Heart right ventricle (tissue), 16 donors: ENCODE measurements at regions not wholly inside any gene's neighbourhood (a gene's known extent, or its start where the extent isn't known, plus 50 kb on each side); places are given as distances from the start of the nearest gene placed in this dataset.
A peak's percentile ranks its signal among the peaks of the same experiment; 100 is the strongest.

ENCODE experiments used
- ATAC-seq, 8 donors: fragments of 200-7000 bp; cut with Tn5 transposase; one replicate each; pipeline ENCODE4 v1.9.1; 2020; ENCODE audit warnings: mild to moderate bottlenecking in 8 of 8, moderate library complexity in 8 of 8, moderate number of reproducible peaks in 1 of 8
- DNase-seq, 2 donors: peaks; one replicate each; pipeline ENCODE4 v3.0.0-alpha.2; 2020
- H3K27ac ChIP-seq, 10 donors: fragments of 200-600 bp; sonication (generic) in 2 of 10; one replicate each; pipeline versions ENCODE4 v1.5.0 to v1.8.0; 2020 to 2022; ENCODE audit warnings: mild to moderate bottlenecking in 3 of 10
- H3K27me3 ChIP-seq, 7 donors: fragments of 200-600 bp; one replicate each; pipeline ENCODE4 v1.8.0; 2021 to 2022; ENCODE audit warnings: mild to moderate bottlenecking in 2 of 7
- H3K36me3 ChIP-seq, 9 donors: fragments of 200-600 bp; sonication (generic) in 1 of 9; one replicate each; pipeline versions ENCODE4 v1.5.0 to v1.8.0; 2020 to 2022; ENCODE audit warnings: mild to moderate bottlenecking in 2 of 9
- H3K4me1 ChIP-seq, 9 donors: fragments of 200-600 bp; sonication (generic) in 1 of 9; one replicate each; pipeline versions ENCODE4 v1.5.0 to v1.8.0; 2020 to 2022; ENCODE audit warnings: mild to moderate bottlenecking in 4 of 9
- H3K4me3 ChIP-seq, 10 donors: fragments of 200-600 bp; sonication (generic) in 2 of 10; one replicate each; pipeline versions ENCODE4 v1.5.0 to v1.8.0; 2020 to 2022; ENCODE audit warnings: mild to moderate bottlenecking in 7 of 10, moderate library complexity in 2 of 10
- H3K9me3 ChIP-seq, 11 donors: fragments of 200-600 bp in 10 of 11; sonication (generic) in 2 of 11; one replicate each; pipeline versions ENCODE4 v1.5.0 to v1.8.0; 2013 to 2022; ENCODE audit warnings: mild to moderate bottlenecking in 2 of 11, control low read depth in 1 of 11, moderate library complexity in 1 of 11
- CTCF ChIP-seq, 9 donors: fragments of 200-600 bp; sonication (generic) in 2 of 9; IDR thresholded peaks; one replicate each; pipeline versions ENCODE4 v1.5.0 to v1.8.0; 2021 to 2022; ENCODE audit warnings: antibody characterized with exemption in 9 of 9, mild to moderate bottlenecking in 5 of 9, moderate library complexity in 1 of 9
- WGBS, 2 donors: extraction: QIAGEN DNeasy Blood & Tissue Kit; methylation state at CpG; one replicate each; pipeline ENCODE4 v1.1.7; 2013; ENCODE audit warnings: inconsistent platforms in 1 of 2; 5-methylcytosine and 5-hydroxymethylcytosine counted together
- intact Hi-C, 10 donors: fragments of 100-400 bp; cut with DNase I; formaldehyde crosslinking; loops; one replicate each; pipeline versions ENCODE4 v1.11.1 to v1.14.2; 2022
- donor health status: Arrhythmogenic right ventricular cardiomyopathy.
- donor health status: ischemic (EF 13 %, LVEDD 7.1; RV severe dilation, severe dysfunction).
- donor health status: healthy with polysubstance abuse.
- donor health status: DM: no; HTN: yes; CAD: no.
- donor health status: DM: no; HTN: no; CAD: no.
- donor health status: ischemic (EF 25% LVEDD 6.9; RV normal size, moderate dysfunction).
- donor health status: ischemic (EF 25% LVEDD 5.7; RV mildly dilated, moderate dysfunction).
- donor health status: healthy.
- donor health status: DM: yes; HTN: yes; CAD: no.
- donor health status: Ischemic cardiomyopathy.
- donor health status: ischemic (EF 35%, LVEDD 5.7; RV mildly dilated, moderate dysfunction).
- donor health status: nonischemic (EF 11% LVEDD 7.7; RV severe dilation, severe dysfunction).
- donor health status: DM: yes; HTN: yes; CAD: no.
- donor health status: PGD.
- donor health status: ischemic (EF 29% LVEDD 5.4; RV normal size, mild dysfunction).
- donor health status: nonischemic (EF 23%, LVEDD 6.1; RV moderate dilation, normal function).

- no peaks in the 10 kb centered on the region for H3K27me3 ChIP-seq
- no peak for ATAC-seq
- H3K4me1 ChIP-seq, result peaks cover 0 to 4% (median 0%) of the 10 kb centered on the region in 9 donors
- no peak for TF ChIP-seq CTCF (IDR thresholded peaks at IDR 0.05)
- H3K9me3 ChIP-seq, result no peaks in the 10 kb centered on the region
- no peak overlapping the region for H3K27ac ChIP-seq
- 74 to 79% methylated on average over 8 of the region's 8 CpGs for WGBS, 2 donors
- DNase-seq, result no peak
- intact Hi-C loops, result no loop called here
- H3K4me3 ChIP-seq, result no peak overlapping the region
- no peaks in the 10 kb centered on the region for H3K36me3 ChIP-seq
Observed at GRCh38 chr15:31463521-31464102, 137.0 kb downstream of the KLF13 start.

- DNase-seq (peak in 1 of 2 donors; percentile 1), ATAC-seq (no peak)
- Histone ChIP-seq H3K27ac (no peak overlapping the region), H3K27me3 (peaks cover 0 to under 1% (median 0%) of the 10 kb centered on the region in 7 donors), H3K4me1 (peaks cover 0 to 4% (median 0%) of the 10 kb centered on the region in 9 donors), H3K36me3 (no peaks in the 10 kb centered on the region), H3K9me3 (no peaks in the 10 kb centered on the region), H3K4me3 (no peak overlapping the region)
- WGBS, 2 donors, result 77 to 79% methylated on average over 13 of the region's 13 CpGs
- intact Hi-C loops, result no loop called here
- no peak for TF ChIP-seq CTCF (IDR thresholded peaks at IDR 0.05)
Observed at GRCh38 chr15:31464216-31465082, 137.8 kb downstream of the KLF13 start.

- H3K4me3 ChIP-seq, result no peak overlapping the region
- DNase-seq (peak in 1 of 2 donors; percentile 1), ATAC-seq (no peak)
- H3K9me3 ChIP-seq, result no peaks in the 10 kb centered on the region
- H3K27me3 ChIP-seq, result peaks cover 0 to 3% (median 0%) of the 10 kb centered on the region in 7 donors
- peaks cover 0 to 4% (median 0%) of the 10 kb centered on the region in 9 donors for H3K4me1 ChIP-seq
- no peak for TF ChIP-seq CTCF (IDR thresholded peaks at IDR 0.05)
- no peaks in the 10 kb centered on the region for H3K36me3 ChIP-seq
- H3K27ac ChIP-seq, result no peak overlapping the region
- WGBS, 2 donors, result 68 to 85% methylated on average over 10 of the region's 10 CpGs
- intact Hi-C loops, result no loop called here
Observed at GRCh38 chr15:31465083-31465955, 138.7 kb downstream of the KLF13 start.

GRCh38 chr15:31467361-31467760, 140.7 kb downstream of the KLF13 start:
- intact Hi-C loops, result no loop called here

More at GRCh38 chr15:31467361-31467760, 140.7 kb downstream of the KLF13 start:
- H3K4me1 ChIP-seq, result peaks cover 0 to 9% (median 5%) of the 10 kb centered on the region in 9 donors
- TF ChIP-seq CTCF (IDR thresholded peaks at IDR 0.05), result no peak
- ATAC-seq, result no peak
- H3K4me3 ChIP-seq, result no peak overlapping the region
- H3K36me3 ChIP-seq, result no peaks in the 10 kb centered on the region
- DNase-seq, result no peak
- no peak overlapping the region for H3K27ac ChIP-seq
- no peaks in the 10 kb centered on the region for H3K9me3 ChIP-seq
- H3K27me3 ChIP-seq, result peaks cover 0 to 3% (median 0%) of the 10 kb centered on the region in 7 donors
- 76 to 80% methylated on average over 7 of the region's 7 CpGs for WGBS, 2 donors
